ENCODE measurements at regions not wholly inside any gene's neighbourhood (a gene's known extent, or its start where the extent isn't known, plus 50 kb on each side); places are given as distances from the start of the nearest gene placed in this dataset.

GRCh38 chr17:22435231-22435974 lies 743.1 kb downstream of the KCNJ18 start:
- TF ChIP-seq ZNF138 (CRISPR knock-in tag; IDR thresholded peaks at IDR 0.05; ENCODE audit: low read depth) (no peak), U2AF2 (IDR thresholded peaks at IDR 0.05; ENCODE audit: low read depth, low read length) (no peak), RAD21 (CRISPR knock-in tag; IDR thresholded peaks at IDR 0.05) (no peak), JUN (CRISPR knock-in tag; IDR thresholded peaks at IDR 0.05) (no peak), POLR2A (IDR thresholded peaks at IDR 0.05; ENCODE audit: insufficient read depth in 1 of 2, low read depth in 2 of 2, low read length in 2 of 2) (no peak), HDAC1 (CRISPR knock-in tag; IDR thresholded peaks at IDR 0.05) (no peak), LRRFIP1 (CRISPR knock-in tag; conservative IDR thresholded peaks at IDR 0.05) (no peak), KLF16 (CRISPR knock-in tag; IDR thresholded peaks at IDR 0.05) (no peak), TRIM22 (IDR thresholded peaks at IDR 0.05) (no peak)
- TF ChIP-seq, protein P1, sequence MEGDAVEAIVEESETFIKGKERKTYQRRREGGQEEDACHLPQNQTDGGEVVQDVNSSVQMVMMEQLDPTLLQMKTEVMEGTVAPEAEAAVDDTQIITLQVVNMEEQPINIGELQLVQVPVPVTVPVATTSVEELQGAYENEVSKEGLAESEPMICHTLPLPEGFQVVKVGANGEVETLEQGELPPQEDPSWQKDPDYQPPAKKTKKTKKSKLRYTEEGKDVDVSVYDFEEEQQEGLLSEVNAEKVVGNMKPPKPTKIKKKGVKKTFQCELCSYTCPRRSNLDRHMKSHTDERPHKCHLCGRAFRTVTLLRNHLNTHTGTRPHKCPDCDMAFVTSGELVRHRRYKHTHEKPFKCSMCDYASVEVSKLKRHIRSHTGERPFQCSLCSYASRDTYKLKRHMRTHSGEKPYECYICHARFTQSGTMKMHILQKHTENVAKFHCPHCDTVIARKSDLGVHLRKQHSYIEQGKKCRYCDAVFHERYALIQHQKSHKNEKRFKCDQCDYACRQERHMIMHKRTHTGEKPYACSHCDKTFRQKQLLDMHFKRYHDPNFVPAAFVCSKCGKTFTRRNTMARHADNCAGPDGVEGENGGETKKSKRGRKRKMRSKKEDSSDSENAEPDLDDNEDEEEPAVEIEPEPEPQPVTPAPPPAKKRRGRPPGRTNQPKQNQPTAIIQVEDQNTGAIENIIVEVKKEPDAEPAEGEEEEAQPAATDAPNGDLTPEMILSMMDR (CRISPR knock-in tag; IDR thresholded peaks at IDR 0.05) = no peak
- TF ChIP-seq, protein P2, sequence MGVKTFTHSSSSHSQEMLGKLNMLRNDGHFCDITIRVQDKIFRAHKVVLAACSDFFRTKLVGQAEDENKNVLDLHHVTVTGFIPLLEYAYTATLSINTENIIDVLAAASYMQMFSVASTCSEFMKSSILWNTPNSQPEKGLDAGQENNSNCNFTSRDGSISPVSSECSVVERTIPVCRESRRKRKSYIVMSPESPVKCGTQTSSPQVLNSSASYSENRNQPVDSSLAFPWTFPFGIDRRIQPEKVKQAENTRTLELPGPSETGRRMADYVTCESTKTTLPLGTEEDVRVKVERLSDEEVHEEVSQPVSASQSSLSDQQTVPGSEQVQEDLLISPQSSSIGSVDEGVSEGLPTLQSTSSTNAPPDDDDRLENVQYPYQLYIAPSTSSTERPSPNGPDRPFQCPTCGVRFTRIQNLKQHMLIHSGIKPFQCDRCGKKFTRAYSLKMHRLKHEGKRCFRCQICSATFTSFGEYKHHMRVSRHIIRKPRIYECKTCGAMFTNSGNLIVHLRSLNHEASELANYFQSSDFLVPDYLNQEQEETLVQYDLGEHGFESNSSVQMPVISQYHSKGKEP (CRISPR knock-in tag; IDR thresholded peaks at IDR 0.05) = no peak
- TF ChIP-seq, protein P3, sequence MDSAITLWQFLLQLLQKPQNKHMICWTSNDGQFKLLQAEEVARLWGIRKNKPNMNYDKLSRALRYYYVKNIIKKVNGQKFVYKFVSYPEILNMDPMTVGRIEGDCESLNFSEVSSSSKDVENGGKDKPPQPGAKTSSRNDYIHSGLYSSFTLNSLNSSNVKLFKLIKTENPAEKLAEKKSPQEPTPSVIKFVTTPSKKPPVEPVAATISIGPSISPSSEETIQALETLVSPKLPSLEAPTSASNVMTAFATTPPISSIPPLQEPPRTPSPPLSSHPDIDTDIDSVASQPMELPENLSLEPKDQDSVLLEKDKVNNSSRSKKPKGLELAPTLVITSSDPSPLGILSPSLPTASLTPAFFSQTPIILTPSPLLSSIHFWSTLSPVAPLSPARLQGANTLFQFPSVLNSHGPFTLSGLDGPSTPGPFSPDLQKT (CRISPR knock-in tag; IDR thresholded peaks at IDR 0.05; ENCODE audit: borderline replicate concordance) = no peak
